NCI-H187 (cell line): ENCODE measurements at regions not wholly inside any gene's neighbourhood (a gene's known extent, or its start where the extent isn't known, plus 50 kb on each side); places are given as distances from the start of the nearest gene placed in this dataset.
"Not testable (repeated sequence)": the region's sequence is repeated elsewhere in the genome, so short reads cannot be mapped to it uniquely, and the experiment has no call there.

ENCODE experiments used
- DNase-seq, 2 experiments: peaks; one replicate each; lab custom pipeline; 2025; lab: John Stamatoyannopoulos, UW

- DNase-seq, result no peak
Observed at GRCh38 chr10:56449770-56450169, 88.7 kb upstream of the ZWINT start.

- DNase-seq, result not testable (repeated sequence)
Observed at GRCh38 chr10:56447613-56448012, 86.6 kb upstream of the ZWINT start.

- DNase-seq, result not testable (repeated sequence)
Observed at GRCh38 chr10:56441337-56441736, 80.3 kb upstream of the ZWINT start.
